Inflammatory macrophage treated with lipopolysaccharide for 4 hours (primary cell): ENCODE measurements at regions not wholly inside any gene's neighbourhood (a gene's known extent, or its start where the extent isn't known, plus 50 kb on each side); places are given as distances from the start of the nearest gene placed in this dataset.

Experiments
- DNase-seq: peaks from one replicate; pipeline ENCODE4 v3.0.0-alpha.2; 2020

DNA sequence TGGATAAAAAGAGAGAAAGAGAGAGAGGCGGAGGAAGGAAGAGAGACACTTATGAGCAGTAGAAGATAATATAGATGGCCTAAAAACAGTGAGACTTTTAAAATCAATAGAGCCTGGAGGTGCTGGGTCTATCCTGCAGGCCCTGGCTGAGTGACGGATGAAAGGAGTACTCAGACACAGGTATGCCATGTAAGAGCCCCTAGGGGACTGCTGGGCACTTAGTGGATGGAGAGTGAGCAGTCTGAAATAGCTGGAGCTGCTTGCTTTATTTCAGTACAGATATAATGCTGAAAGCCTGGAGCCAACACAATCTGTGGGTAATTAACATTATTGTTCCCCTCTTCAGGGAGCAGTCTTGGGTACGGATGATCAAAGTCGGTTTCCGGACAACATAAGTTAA lies 578.6 kb downstream of the SPOCK3 start:
- no peak for DNase-seq

DNA sequence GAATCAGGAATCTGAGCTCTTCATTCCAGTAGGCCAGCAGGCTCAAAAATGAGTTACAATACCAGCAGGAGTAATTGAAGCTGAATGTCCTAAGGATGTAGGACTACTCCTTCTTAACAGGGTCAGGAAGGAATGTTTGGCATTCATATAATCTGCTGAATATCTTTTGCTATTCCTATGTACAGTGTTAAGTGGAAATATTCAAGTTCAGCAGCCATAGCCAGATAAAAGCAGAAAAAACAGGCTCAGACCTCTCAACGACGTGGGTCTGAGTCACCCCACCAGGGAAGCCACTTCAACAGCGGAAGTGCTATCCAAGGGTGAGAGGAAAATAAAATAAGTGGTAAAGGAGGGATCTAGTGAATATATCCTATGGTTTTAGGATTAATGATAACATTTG lies 577.0 kb downstream of the SPOCK3 start:
- DNase-seq, result no peak

DNA sequence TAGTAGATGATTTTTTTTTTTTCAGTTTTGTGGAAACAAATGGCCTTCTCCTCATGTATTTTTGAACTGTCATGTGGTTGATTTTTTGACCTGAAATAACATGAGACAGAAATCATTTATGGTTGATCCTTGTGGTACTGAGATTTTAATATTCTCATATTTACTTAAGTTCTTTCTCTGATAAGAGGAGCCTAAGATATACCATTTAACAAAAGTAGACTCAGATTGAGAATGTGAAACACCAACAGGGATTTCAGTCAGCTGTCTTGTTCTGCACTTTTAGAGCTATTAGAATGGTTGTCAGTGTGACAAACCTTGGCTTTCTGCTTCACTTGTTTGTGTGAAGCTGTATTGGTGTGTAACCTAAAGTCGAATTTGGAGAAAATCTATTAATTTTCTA lies 575.7 kb downstream of the SPOCK3 start:
- no peak for DNase-seq

GRCh38 chr4:166662266-166662843 lies 571.9 kb downstream of the SPOCK3 start:
- no peak for DNase-seq

DNA sequence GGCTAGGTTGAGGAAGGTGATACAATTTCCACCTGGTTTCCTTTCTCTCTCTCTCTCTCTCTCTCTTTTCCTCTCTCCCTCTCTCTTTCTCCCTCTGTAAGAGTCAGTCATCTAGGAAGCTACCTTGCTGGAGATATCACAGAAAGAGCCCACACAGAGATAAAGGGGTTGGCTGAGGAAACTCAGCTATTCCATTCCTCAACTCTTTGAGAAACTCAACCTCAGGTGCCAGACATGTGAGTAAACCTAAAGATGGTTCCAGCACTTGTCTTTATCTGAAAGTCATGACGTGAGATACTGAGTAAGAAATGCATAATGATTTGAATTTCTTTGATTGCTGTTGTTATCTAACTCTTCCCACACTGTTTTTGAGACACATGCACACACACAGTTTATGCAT lies 564.0 kb downstream of the SPOCK3 start:
- no peak for DNase-seq

DNA sequence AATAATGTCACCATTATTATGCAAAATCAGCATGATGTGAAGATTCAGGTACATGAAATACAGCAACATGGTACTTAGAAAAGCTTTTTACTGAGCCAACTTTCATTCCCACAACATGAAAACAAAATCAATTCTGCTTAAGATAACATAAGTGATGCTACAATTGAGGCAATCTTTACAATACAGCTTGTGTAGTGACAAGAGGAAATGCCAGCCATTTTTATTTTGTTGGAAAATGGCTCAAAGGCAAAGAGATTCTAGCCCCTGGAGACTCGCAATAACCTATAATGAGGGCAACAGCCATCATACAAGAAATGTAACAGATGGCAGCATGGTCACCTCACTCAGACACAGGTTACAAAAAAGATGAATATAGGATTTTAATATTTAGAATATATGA lies 560.4 kb downstream of the SPOCK3 start:
- no peak for DNase-seq

DNA sequence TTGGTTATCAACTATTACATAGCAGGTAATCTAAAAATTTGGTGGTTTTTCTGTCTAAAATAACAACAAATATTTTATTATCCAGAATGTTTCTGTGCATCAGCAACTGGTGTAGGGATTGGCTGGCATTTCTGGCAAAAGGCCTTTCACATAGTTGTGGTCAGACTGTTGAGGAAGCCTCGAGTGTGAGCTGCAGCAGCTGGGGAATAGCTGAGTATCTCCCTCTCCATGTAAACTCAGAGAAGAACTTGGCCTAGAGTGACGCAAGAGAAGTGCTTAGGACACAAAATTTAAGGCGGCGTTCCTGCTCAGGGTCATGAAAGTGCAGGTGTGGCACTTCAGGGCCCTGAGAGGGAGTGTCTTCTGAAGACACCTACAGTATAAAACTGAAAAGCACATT lies 558.9 kb downstream of the SPOCK3 start:
- no peak for DNase-seq

DNA sequence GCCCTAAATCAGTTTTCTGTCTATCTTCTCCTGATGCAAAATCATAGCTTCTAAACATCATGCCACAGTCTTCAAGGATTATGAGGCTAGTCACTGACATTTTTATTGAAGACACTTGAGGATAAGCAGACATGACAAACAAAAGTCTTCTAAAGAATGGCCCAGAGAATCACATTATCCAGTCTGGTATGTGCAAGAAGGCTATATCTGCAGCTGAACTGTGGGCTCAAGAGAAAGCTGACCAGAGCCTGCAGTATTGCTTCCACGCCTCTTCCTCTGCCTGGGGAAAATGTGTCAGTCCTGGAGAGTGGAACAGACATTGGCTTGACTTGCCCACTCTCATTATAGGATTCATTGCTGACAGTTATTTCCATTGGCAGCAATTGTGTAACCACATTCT lies 553.5 kb downstream of the SPOCK3 start:
- no peak for DNase-seq

- DNase-seq, result no peak
Observed at GRCh38 chr4:166682200-166682599, 552.1 kb downstream of the SPOCK3 start.
